Activated CD8-positive, alpha-beta T cell treated with anti-CD3 and anti-CD28 coated beads, Interleukin-2, amount 10 ng/mL, durations not matched to agents 7 days and 5 days (primary cell): ENCODE measurements at regions not wholly inside any gene's neighbourhood (a gene's known extent, or its start where the extent isn't known, plus 50 kb on each side); places are given as distances from the start of the nearest gene placed in this dataset.

Experiments
- ATAC-seq: fragments of 150-1000 bp; cut with Tn5 transposase; one replicate; pipeline ENCODE4 v1.10.0; 2021; ENCODE audit warnings: moderate library complexity
- CTCF ChIA-PET: fragments of 350-600 bp; sonication (Branson Sonifier 250); formaldehyde crosslinking; loops from one replicate; lab custom pipeline; 2021; ENCODE audit warnings: antibody characterized with exemption; lab: Charles Lee
- POLR2A ChIA-PET: fragments of 350-600 bp; sonication (Branson Sonifier 250); formaldehyde crosslinking; loops from one replicate; lab custom pipeline; 2021; ENCODE audit warnings: antibody characterized with exemption; lab: Charles Lee
- DNase-seq: peaks from one replicate; pipeline ENCODE4 v3.0.0-alpha.2; 2020
- H3K27ac Mint-ChIP-seq: one replicate; pipeline ENCODE4 v1.8.0; 2021; ENCODE audit warnings: mild to moderate bottlenecking, mixed read lengths
- H3K27me3 Mint-ChIP-seq: one replicate; pipeline ENCODE4 v1.8.0; 2021; ENCODE audit warnings: low read depth, mixed read lengths
- H3K36me3 Mint-ChIP-seq: one replicate; pipeline ENCODE4 v1.8.0; 2021; ENCODE audit warnings: low read depth, mixed read lengths
- H3K4me1 Mint-ChIP-seq: one replicate; pipeline ENCODE4 v1.8.0; 2021; ENCODE audit warnings: low read depth, mixed read lengths
- H3K4me3 Mint-ChIP-seq: one replicate; pipeline ENCODE4 v1.8.0; 2021; ENCODE audit warnings: mild to moderate bottlenecking, mixed read lengths
- H3K9me3 Mint-ChIP-seq: one replicate; pipeline ENCODE4 v1.8.0; 2022; ENCODE audit warnings: mixed read lengths; ENCODE audit not compliant: insufficient read depth

GRCh38 chr6:156617941-156618340 lies 159.2 kb upstream of the ARID1B start:
- no peak overlapping the region for H3K27ac Mint-ChIP-seq

GRCh38 chr6:156617376-156617775 lies 159.8 kb upstream of the ARID1B start:
- POLR2A ChIA-PET: no interaction called here
- Mint-ChIP-seq H3K36me3 (peaks cover 2% of the 10 kb centered on the region), H3K4me1 (no peaks in the 10 kb centered on the region), H3K4me3 (no peak overlapping the region), H3K27me3 (peaks cover 8% of the 10 kb centered on the region), H3K27ac (no peak overlapping the region), H3K9me3 (peaks cover 11% of the 10 kb centered on the region)
- DNase-seq (no peak), ATAC-seq (no peak)
- CTCF ChIA-PET: no interaction called here

More at GRCh38 chr6:156617941-156618340, 159.2 kb upstream of the ARID1B start:
- Mint-ChIP-seq H3K4me1 (no peaks in the 10 kb centered on the region), H3K9me3 (peaks cover 9% of the 10 kb centered on the region), H3K4me3 (no peak overlapping the region), H3K36me3 (peaks cover under 1% of the 10 kb centered on the region), H3K27me3 (peaks cover 11% of the 10 kb centered on the region)
- ChIA-PET CTCF (no interaction called here), POLR2A (no interaction called here)
- DNase-seq (no peak), ATAC-seq (no peak)

DNA sequence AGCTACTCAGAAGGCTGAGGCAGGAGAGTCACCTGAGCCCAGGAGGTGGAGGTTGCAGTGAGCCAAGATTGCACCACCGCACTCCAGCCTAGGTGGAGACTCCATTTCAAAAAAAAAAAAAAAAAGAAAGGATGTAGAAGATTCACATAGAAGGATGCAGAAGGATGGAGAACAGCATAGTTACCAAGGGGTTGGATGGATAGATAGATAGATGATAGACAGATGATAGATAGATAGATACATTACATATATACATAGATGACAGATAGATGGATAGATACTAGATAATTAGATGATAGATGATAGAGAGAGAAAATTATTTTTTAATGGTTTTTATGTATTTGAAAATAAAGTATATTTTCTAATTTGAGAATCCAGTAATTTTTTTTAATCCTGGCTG lies 160.7 kb upstream of the ARID1B start:
- H3K36me3 Mint-ChIP-seq: peaks cover 2% of the 10 kb centered on the region
- CTCF ChIA-PET: no interaction called here

DNA sequence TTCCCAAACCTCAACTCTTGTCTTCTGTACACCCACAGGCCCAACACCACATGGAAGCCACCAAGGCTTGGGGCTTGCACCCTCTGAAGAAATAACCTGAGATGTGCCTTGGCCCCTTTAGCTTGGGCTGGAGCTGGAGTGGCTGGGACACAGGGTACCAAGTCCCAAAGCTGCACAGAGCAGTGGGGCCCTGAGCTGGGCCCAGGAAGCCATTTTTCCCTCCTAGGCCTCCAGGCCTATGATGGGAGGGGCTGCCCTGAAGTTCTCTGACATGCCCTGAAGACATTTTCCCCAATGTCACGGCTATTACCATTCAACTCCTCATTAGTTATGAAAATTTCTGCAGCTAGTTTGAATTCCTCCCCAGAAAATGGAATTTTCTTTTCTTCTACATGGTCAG lies 163.2 kb upstream of the ARID1B start:
- ATAC-seq: no peak
- CTCF ChIA-PET: no interaction called here
- POLR2A ChIA-PET: no interaction called here
- DNase-seq: no peak
- H3K4me1 Mint-ChIP-seq: no peaks in the 10 kb centered on the region
- H3K27ac Mint-ChIP-seq: no peak overlapping the region
- H3K9me3 Mint-ChIP-seq: peaks cover 20% of the 10 kb centered on the region
- peaks cover 2% of the 10 kb centered on the region for H3K36me3 Mint-ChIP-seq
- no peak overlapping the region for H3K4me3 Mint-ChIP-seq
- H3K27me3 Mint-ChIP-seq: no peaks in the 10 kb centered on the region

More for the DNA sequence above, 160.7 kb upstream of the ARID1B start:
- POLR2A ChIA-PET: no interaction called here
- peaks cover 17% of the 10 kb centered on the region for H3K9me3 Mint-ChIP-seq
- peaks cover 4% of the 10 kb centered on the region for H3K27me3 Mint-ChIP-seq
- no peak for DNase-seq
- no peak for ATAC-seq
- no peak overlapping the region for H3K4me3 Mint-ChIP-seq
- no peak overlapping the region for H3K27ac Mint-ChIP-seq
- H3K4me1 Mint-ChIP-seq: no peaks in the 10 kb centered on the region

- no peaks in the 10 kb centered on the region for H3K27me3 Mint-ChIP-seq
Measured at GRCh38 chr6:156612361-156612760, 164.8 kb upstream of the ARID1B start.

DNA sequence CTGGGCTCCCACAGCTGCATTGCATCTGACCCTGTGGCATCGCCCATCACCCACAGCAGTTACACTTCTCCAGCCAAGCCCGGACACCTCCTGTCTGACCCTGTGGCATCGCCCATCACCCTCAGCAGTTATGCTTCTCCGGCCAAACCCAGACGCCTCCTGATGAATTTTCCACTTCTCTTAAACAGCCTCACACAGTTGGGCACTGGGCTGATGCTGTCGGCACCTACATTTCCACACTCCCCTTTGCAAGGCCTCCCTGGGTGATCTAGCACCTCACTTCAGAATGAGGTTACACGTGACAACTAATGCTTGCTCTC lies 175.2 kb upstream of the ARID1B start:
- H3K9me3 Mint-ChIP-seq: no peaks in the 10 kb centered on the region
- ATAC-seq (no peak), DNase-seq (no peak)
- CTCF ChIA-PET: no interaction called here
- no peak overlapping the region for H3K4me3 Mint-ChIP-seq
- no peaks in the 10 kb centered on the region for H3K27me3 Mint-ChIP-seq
- POLR2A ChIA-PET: no interaction called here
- no peaks in the 10 kb centered on the region for H3K36me3 Mint-ChIP-seq
- no peaks in the 10 kb centered on the region for H3K4me1 Mint-ChIP-seq
- H3K27ac Mint-ChIP-seq: no peak overlapping the region

More at GRCh38 chr6:156612361-156612760, 164.8 kb upstream of the ARID1B start:
- POLR2A ChIA-PET: no interaction called here
- CTCF ChIA-PET: no interaction called here
- no peak overlapping the region for H3K27ac Mint-ChIP-seq
- no peak overlapping the region for H3K4me3 Mint-ChIP-seq
- no peaks in the 10 kb centered on the region for H3K4me1 Mint-ChIP-seq
- DNase-seq: no peak
- peaks cover 2% of the 10 kb centered on the region for H3K36me3 Mint-ChIP-seq
- no peak for ATAC-seq
- H3K9me3 Mint-ChIP-seq: peaks cover 20% of the 10 kb centered on the region

DNA sequence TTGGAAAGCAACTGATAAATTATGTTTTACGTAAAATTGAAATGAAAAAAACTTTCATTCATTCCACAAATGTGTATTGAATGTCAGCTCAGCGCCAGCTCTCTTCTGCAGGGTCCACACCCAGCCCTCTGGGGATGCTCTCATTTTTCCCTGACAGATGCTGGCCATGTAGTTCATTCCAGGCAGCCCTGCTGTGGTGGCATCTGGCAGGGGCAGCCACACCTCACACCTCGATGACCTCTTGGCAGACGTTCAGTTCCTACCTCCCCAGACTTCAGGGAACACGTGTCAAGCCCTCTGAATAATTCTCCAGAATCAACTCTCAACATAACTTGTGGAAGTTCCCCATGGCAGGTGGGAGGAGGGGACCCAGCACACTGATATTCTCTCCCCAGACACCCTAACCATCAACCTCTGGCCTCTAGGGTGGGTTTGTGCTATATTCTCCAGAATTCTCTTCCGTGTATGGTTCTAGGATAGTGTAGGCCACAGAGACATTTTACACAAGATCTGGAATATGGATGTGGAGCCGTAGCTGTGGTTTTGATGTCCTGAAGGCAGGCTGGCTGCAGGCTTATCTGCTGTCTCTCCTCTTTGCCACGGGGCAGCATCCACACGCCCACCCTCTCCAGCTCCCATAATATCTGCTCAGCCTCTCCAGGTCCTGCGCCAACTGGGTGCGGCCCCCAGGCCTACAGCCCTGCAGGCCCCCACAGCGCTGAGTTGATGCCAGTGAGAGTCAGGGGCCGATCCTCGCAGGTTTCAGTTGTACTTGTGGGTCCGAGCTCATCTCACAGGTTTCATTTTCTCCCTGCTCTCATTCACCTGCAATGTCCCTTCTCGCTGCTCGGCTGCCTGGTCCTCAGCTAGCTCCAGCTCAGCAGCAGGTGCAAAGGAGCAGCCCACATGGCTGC lies 175.8 kb upstream of the ARID1B start:
- Mint-ChIP-seq H3K27ac (no peak overlapping the region), H3K27me3 (no peaks in the 10 kb centered on the region), H3K36me3 (no peaks in the 10 kb centered on the region), H3K9me3 (no peaks in the 10 kb centered on the region), H3K4me1 (no peaks in the 10 kb centered on the region), H3K4me3 (no peak overlapping the region)
- CTCF ChIA-PET: no interaction called here
- POLR2A ChIA-PET: no interaction called here
- DNase-seq (no peak), ATAC-seq (no peak)

DNA sequence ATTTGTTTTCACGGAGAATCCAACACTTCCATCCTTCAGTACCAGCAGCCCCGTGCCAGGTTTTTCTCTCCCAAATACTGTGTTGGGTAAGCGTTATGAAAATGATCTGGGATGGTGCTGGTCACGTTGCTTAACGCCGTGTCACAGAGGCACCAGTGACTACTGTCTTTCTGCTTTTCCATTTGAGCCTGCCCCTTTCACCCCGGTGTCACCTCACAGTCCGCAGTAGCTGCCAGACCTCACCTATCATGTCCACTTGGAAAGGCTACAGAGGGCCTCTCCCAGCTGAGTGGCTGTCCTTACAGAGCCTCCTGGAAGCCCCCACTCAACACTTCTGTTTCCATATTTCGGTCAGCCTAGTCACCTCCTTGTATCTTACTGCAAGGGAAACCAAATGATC lies 176.5 kb upstream of the ARID1B start:
- ChIA-PET POLR2A (no interaction called here), CTCF (no interaction called here)
- ATAC-seq: no peak

DNA sequence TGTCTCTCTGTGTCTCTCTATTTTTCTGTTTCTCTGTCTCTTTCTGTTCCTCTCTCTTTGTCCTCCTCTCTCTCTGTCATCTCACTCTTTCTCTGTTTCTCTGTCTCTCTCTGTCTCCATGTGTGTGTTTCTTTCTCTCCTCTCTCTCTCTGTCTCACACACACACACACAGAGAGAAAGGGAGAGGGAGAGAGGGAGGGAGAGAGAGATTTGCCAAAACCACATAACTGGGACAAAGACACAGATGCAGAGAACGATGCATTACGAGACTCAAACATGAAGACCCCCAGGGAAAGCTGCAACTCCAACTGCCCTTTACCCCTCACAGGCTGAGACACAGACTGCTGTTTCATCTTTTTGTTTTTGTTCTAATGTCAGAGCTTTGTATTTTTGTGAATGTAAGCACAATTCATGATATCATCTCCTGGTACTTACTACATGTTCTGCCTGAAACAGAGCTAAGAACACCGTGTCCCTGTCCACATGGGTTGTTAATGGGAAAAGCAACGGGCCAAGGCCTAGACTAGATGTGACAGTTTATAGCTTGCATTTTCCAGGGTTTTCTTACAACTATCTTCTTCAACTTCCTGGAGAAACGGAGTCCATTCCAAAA lies 177.1 kb upstream of the ARID1B start:
- Mint-ChIP-seq H3K4me1 (no peaks in the 10 kb centered on the region), H3K9me3 (no peaks in the 10 kb centered on the region), H3K36me3 (no peaks in the 10 kb centered on the region), H3K27me3 (no peaks in the 10 kb centered on the region), H3K4me3 (no peak overlapping the region), H3K27ac (no peak overlapping the region)
- ChIA-PET POLR2A (no interaction called here), CTCF (no interaction called here)
- no peak for ATAC-seq
- DNase-seq: no peak

More for the DNA sequence above, 176.5 kb upstream of the ARID1B start:
- Mint-ChIP-seq H3K36me3 (no peaks in the 10 kb centered on the region), H3K27me3 (no peaks in the 10 kb centered on the region), H3K9me3 (no peaks in the 10 kb centered on the region), H3K4me1 (no peaks in the 10 kb centered on the region), H3K27ac (no peak overlapping the region), H3K4me3 (no peak overlapping the region)
- no peak for DNase-seq

DNA sequence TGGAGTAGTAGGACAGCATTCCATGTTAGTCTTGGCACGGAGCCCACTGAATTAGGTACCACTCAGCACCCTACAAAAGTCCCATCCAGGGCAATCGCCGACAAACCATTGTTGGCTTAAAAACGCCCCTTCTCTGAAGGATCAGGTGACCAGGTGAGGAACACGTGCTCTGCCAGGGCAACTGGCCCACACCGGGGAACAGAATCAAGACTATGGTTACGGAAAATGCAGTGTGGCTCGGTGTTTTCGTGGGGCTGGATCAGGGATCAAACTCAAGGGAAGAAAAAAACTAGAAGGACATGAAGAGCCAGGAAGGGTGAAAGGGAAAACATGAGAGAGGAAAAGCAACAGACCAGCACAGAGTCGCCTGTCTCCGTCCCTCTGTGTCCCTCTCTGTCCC lies 177.8 kb upstream of the ARID1B start:
- no peaks in the 10 kb centered on the region for H3K27me3 Mint-ChIP-seq
- H3K27ac Mint-ChIP-seq: no peak overlapping the region
- POLR2A ChIA-PET: no interaction called here
- no peak overlapping the region for H3K4me3 Mint-ChIP-seq
- CTCF ChIA-PET: no interaction called here
- no peaks in the 10 kb centered on the region for H3K36me3 Mint-ChIP-seq
- ATAC-seq: no peak
- DNase-seq: no peak
- H3K4me1 Mint-ChIP-seq: no peaks in the 10 kb centered on the region
- H3K9me3 Mint-ChIP-seq: no peaks in the 10 kb centered on the region

GRCh38 chr6:156598855-156599180 lies 178.4 kb upstream of the ARID1B start:
- Mint-ChIP-seq H3K27ac (no peak overlapping the region), H3K4me3 (no peak overlapping the region), H3K9me3 (no peaks in the 10 kb centered on the region), H3K4me1 (no peaks in the 10 kb centered on the region), H3K27me3 (no peaks in the 10 kb centered on the region), H3K36me3 (no peaks in the 10 kb centered on the region)
- ChIA-PET CTCF (no interaction called here), POLR2A (no interaction called here)
- DNase-seq: no peak
- ATAC-seq: no peak

DNA sequence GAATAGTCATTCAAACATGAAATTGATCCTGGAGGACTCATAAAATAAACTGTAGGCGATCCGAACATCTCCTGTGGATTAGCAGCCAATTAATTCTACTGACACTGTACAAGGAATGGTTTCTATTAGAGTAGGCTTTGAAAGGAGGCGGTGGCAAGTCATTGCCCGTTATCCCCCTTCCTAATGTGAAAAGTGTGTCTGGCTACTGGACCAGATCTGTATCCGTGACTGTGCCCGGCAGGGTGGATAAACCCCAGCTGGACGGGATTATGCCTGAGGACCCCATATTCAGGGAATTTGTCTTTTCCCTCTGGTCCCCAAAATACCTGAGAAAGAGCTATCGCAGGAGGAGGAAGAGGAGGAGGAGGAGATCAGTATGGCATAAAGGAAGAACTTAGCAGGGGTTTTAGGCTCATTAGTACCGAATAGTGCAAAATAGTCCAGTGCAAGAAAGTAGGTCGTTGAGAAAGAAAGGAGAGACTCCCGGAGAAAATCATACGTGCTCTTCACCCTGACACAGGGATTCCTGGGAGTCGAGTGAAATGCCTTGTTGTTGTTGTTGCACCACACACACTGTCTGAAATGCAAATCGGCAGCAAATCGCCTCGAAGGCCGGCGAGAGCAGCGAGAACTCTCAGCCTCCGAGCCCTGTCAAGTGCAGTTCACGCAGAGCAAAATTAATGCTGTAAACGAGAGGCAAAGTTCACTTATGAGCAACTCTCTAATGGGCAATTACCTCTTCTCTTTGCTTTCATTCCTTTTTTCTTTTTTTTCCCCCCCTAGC lies 178.9 kb upstream of the ARID1B start:
- DNase-seq (no peak), ATAC-seq (no peak)
- ChIA-PET CTCF (no interaction called here), POLR2A (no interaction called here)
- Mint-ChIP-seq H3K4me1 (no peaks in the 10 kb centered on the region), H3K36me3 (no peaks in the 10 kb centered on the region), H3K4me3 (no peak overlapping the region), H3K27ac (no peak overlapping the region), H3K27me3 (no peaks in the 10 kb centered on the region), H3K9me3 (no peaks in the 10 kb centered on the region)
